ENCODE measurements at regions not wholly inside any gene's neighbourhood (a gene's known extent, or its start where the extent isn't known, plus 50 kb on each side); places are given as distances from the start of the nearest gene placed in this dataset.

- H3K9me3 ChIP-seq, result no peaks in the 10 kb centered on the region
- no peak overlapping the region for H3K27ac ChIP-seq
- H3K4me1 ChIP-seq, result no peaks in the 10 kb centered on the region
- no peaks in the 10 kb centered on the region for H3K27me3 ChIP-seq
- DNase-seq, result no peak
- no peak for TF ChIP-seq CTCF (IDR thresholded peaks at IDR 0.05)
- no peak for TF ChIP-seq POLR2A (IDR thresholded peaks at IDR 0.05)
- H3K36me3 ChIP-seq, result no peaks in the 10 kb centered on the region
- H3K4me3 ChIP-seq, result no peak overlapping the region
Measured at GRCh38 chr20:12955611-12956010, 53.2 kb upstream of the SPTLC3 start.

GRCh38 chr20:12956303-12956702 is 52.5 kb upstream of the SPTLC3 start:
- Histone ChIP-seq H3K36me3 (no peaks in the 10 kb centered on the region), H3K9me3 (no peaks in the 10 kb centered on the region), H3K4me3 (no peak overlapping the region), H3K27ac (no peak overlapping the region), H3K4me1 (no peaks in the 10 kb centered on the region), H3K27me3 (no peaks in the 10 kb centered on the region)
- TF ChIP-seq POLR2A (IDR thresholded peaks at IDR 0.05) (no peak), CTCF (IDR thresholded peaks at IDR 0.05) (no peak)
- DNase-seq, result no peak

- Histone ChIP-seq H3K27ac (no peak overlapping the region), H3K4me3 (no peak overlapping the region), H3K9me3 (no peaks in the 10 kb centered on the region), H3K4me1 (no peaks in the 10 kb centered on the region), H3K36me3 (no peaks in the 10 kb centered on the region), H3K27me3 (no peaks in the 10 kb centered on the region)
- no peak for TF ChIP-seq CTCF (IDR thresholded peaks at IDR 0.05)
- DNase-seq, result no peak
Measured at GRCh38 chr20:12957968-12958367, 50.8 kb upstream of the SPTLC3 start.
